ENCODE measurements at regions not wholly inside any gene's neighbourhood (a gene's known extent, or its start where the extent isn't known, plus 50 kb on each side); places are given as distances from the start of the nearest gene placed in this dataset.

GRCh38 chr12:30874455-30875321, 51.9 kb upstream of the TSPAN11 start:
- DNase-seq = no peak

- DNase-seq = no peak
Observed at GRCh38 chr12:30870491-30871265, 55.9 kb upstream of the TSPAN11 start.

GRCh38 chr12:30867415-30867814, 59.1 kb upstream of the TSPAN11 start:
- no peak for DNase-seq

- DNase-seq = no peak
Observed at GRCh38 chr12:30866256-30866655, 60.3 kb upstream of the TSPAN11 start.

GRCh38 chr12:30863839-30864238, 62.7 kb upstream of the TSPAN11 start:
- no peak for DNase-seq

- DNase-seq = no peak
Observed at GRCh38 chr12:30862486-30862885, 64.1 kb upstream of the TSPAN11 start.

GRCh38 chr12:30859226-30859625, 67.3 kb upstream of the TSPAN11 start:
- DNase-seq = no peak

GRCh38 chr12:30858471-30858870, 68.1 kb upstream of the TSPAN11 start:
- no peak for DNase-seq

- DNase-seq = no peak
Observed at GRCh38 chr12:30853561-30854133, 72.9 kb upstream of the TSPAN11 start.

GRCh38 chr12:30850684-30851083, 75.9 kb upstream of the TSPAN11 start:
- DNase-seq = no peak

GRCh38 chr12:30847259-30847658, 79.3 kb upstream of the TSPAN11 start:
- peak; percentile 80 for DNase-seq

- no peak for DNase-seq
Observed at GRCh38 chr12:30846776-30847175, 79.8 kb upstream of the TSPAN11 start.

GRCh38 chr12:30845676-30846075, 80.9 kb upstream of the TSPAN11 start:
- no peak for DNase-seq

- no peak for DNase-seq
Observed at GRCh38 chr12:30843211-30843610, 83.3 kb upstream of the TSPAN11 start.

GRCh38 chr12:30840715-30841114, 85.8 kb upstream of the TSPAN11 start:
- no peak for DNase-seq

GRCh38 chr12:30839643-30840220, 85.0 kb upstream of the CAPRIN2 start:
- no peak for DNase-seq

- no peak for DNase-seq
Observed at GRCh38 chr12:30837595-30837994, 82.8 kb upstream of the CAPRIN2 start.

- no peak for DNase-seq
Observed at GRCh38 chr12:30836656-30837445, 82.1 kb upstream of the CAPRIN2 start.

- no peak for DNase-seq
Observed at GRCh38 chr12:30835216-30835615, 80.5 kb upstream of the CAPRIN2 start.

GRCh38 chr12:30830751-30831150, 76.0 kb upstream of the CAPRIN2 start:
- DNase-seq = no peak

- DNase-seq = no peak
Observed at GRCh38 chr12:30829876-30830275, 75.1 kb upstream of the CAPRIN2 start.

GRCh38 chr12:30828686-30829085, 73.9 kb upstream of the CAPRIN2 start:
- DNase-seq = no peak

Data from activated CD4-positive, alpha-beta T cell treated with anti-CD3 and anti-CD28 coated beads, Interleukin-10, Interleukin-2, amounts not matched to agents 100 ng/mL and 50 ng/mL, durations not matched to agents 16 hours and 8 hours (primary cell).